Epithelial cell of proximal tubule (primary cell): ENCODE measurements at regions not wholly inside any gene's neighbourhood (a gene's known extent, or its start where the extent isn't known, plus 50 kb on each side); places are given as distances from the start of the nearest gene placed in this dataset.
"Not testable (repeated sequence)": the region's sequence is repeated elsewhere in the genome, so short reads cannot be mapped to it uniquely, and the experiment has no call there.

Experiments
- DNase-seq: peaks from one replicate; pipeline ENCODE4 v3.0.0-alpha.2; 2011; ENCODE audit warnings: low read depth
- H3K4me3 ChIP-seq: 2 replicates; pipeline ENCODE4 v1.5.1; 2011; ENCODE audit warnings: low read depth, mild to moderate bottlenecking, low read length
- TF ChIP-seq, protein P1 (sequence below): conservative IDR thresholded peaks from 2 replicates; pipeline ENCODE4 v1.5.1; 2012; ENCODE audit warnings: low read depth, mild to moderate bottlenecking, low read length

DNA sequence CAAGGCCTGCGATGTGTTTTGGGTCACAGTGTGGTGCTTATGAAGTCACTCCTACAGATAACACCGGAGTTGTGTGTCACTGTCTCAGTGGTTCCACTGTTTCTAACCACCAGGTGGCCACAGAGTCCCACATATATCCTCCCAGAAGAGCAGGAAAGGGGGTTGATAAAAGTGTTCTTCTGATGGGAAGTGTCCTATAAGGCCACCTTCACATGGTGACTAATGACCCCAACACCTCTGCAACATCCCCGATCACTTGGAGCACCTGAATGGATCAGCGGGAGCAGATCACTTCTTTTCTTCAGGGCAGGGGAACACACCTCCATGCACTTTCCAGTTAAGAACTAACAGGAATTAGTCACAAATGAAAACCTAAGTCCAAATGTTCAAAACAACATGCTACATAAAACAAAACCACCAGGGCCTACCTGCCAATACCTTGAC is 111.5 kb downstream of the PPIAL4G start:
- TF ChIP-seq, protein P1, sequence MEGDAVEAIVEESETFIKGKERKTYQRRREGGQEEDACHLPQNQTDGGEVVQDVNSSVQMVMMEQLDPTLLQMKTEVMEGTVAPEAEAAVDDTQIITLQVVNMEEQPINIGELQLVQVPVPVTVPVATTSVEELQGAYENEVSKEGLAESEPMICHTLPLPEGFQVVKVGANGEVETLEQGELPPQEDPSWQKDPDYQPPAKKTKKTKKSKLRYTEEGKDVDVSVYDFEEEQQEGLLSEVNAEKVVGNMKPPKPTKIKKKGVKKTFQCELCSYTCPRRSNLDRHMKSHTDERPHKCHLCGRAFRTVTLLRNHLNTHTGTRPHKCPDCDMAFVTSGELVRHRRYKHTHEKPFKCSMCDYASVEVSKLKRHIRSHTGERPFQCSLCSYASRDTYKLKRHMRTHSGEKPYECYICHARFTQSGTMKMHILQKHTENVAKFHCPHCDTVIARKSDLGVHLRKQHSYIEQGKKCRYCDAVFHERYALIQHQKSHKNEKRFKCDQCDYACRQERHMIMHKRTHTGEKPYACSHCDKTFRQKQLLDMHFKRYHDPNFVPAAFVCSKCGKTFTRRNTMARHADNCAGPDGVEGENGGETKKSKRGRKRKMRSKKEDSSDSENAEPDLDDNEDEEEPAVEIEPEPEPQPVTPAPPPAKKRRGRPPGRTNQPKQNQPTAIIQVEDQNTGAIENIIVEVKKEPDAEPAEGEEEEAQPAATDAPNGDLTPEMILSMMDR = peak; percentile 81
- DNase-seq, H3K4me3 ChIP-seq: not testable (repeated sequence)

- not testable (repeated sequence) for DNase-seq, H3K4me3 ChIP-seq
Measured at GRCh38 chr1:148370661-148371060, 112.4 kb downstream of the PPIAL4G start.

- DNase-seq = no peak
- TF ChIP-seq, protein P1 = no peak
- H3K4me3 ChIP-seq = no peak overlapping the region
Measured at GRCh38 chr1:148367596-148367995, 115.5 kb downstream of the PPIAL4G start.

- H3K4me3 ChIP-seq, DNase-seq: not testable (repeated sequence)
Measured at GRCh38 chr1:148366136-148366753, 116.9 kb downstream of the PPIAL4G start.

DNA sequence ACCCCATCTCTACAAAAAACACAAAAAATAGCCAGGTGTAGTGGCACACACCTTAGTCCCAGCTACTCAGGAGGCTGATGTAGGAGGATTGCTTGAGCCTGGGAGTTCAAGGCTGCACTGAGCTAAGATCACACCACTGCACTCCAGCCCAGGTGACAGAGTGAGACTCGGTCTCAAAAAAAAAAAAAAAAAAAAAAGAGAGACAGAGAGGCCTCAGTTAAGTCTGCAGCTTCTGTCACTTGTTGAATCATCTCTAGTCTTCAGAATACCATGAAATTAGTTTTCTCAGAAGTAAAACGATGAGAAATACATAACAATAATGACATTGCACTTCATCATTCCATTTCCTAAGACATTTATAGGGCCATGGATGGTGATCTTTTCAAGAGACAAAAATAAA is 118.0 kb downstream of the PPIAL4G start:
- not testable (repeated sequence) for DNase-seq, H3K4me3 ChIP-seq

DNA sequence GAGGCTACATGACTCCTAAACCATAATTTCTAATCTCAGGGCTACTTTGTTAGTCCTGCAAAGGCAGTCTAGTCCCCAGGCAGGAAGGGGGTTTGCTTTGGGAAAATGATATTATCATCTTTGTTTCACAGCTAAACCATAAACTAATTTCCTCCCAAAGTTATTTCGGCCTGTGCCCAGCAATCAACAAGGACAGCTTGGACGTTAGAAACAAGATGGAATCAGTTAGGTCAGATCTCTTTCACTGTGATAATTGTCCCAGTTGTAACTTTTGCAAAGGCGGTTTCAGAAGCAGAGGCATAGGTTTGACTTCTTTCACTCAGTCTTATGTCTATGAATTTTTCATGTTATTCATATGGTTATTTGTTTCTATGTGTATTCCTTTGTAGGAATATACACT is 119.1 kb downstream of the PPIAL4G start:
- H3K4me3 ChIP-seq, DNase-seq: not testable (repeated sequence)

DNA sequence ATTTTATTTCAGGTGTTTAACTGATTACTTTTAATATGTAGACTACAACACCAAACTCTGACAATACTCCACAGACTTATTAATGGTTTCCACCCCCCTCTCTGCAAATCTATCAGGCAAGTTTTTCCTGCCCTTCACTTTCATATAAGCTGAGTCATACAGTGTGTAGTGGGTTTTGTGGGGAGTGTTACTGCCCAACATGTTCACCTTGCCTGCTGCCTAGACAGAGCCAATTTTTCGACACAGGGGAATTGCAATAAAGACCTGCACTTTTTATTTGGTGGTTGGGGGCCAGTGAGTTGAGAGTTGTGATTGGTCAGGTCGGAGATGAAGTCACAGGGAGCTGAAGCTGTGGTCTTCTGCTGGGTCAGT is 119.7 kb downstream of the PPIAL4G start:
- H3K4me3 ChIP-seq = no peak overlapping the region
- no peak for DNase-seq

DNA sequence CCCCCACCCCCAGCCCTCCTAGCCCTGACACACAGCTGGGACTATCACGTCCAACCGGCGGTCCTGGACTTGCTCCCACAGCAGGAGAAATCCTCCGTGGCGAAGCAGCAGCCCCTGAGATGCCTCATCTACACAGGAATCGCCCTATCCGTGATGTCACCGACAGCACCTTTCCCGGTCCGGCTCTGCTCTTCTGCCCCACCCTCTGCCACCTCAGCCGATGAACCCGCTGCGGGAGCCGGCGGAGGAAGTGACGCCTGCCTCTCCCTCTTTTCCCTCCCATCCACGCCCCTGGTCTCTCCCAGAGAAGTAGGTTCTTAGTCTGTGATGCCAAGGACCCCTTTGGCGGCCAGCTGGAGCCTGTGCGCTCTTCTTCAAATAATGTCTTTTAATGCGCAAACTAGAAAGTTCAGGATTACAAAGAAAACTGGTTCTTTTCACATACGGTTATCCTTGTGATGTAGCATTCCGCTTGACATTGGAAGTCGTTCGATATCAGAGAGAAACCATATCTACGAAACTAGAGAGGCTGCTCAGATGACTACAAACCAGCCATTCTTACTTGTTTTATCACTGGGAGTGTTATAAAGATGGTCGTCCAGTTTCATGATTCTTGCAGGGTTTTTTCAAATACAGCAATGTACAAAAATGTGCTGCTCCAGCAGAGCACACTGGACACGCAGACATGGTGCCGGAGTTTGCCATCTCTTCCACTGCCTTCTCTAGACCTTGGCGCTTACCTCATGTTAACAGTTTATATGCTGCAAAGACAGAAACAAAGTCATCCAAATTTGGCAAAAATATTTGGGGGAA is 120.3 kb downstream of the PPIAL4G start:
- H3K4me3 ChIP-seq = no peak overlapping the region
- DNase-seq = no peak
- TF ChIP-seq, protein P1 = no peak

More for the DNA sequence above, 119.7 kb downstream of the PPIAL4G start:
- TF ChIP-seq, protein P1 = no peak

- no peak overlapping the region for H3K4me3 ChIP-seq
Measured at GRCh38 chr1:148362216-148362611, 120.9 kb downstream of the PPIAL4G start.

More at GRCh38 chr1:148362216-148362611, 120.9 kb downstream of the PPIAL4G start:
- TF ChIP-seq, protein P1 = no peak
- DNase-seq = no peak
